PFSK-1 (cell line): ENCODE measurements at regions not wholly inside any gene's neighbourhood (a gene's known extent, or its start where the extent isn't known, plus 50 kb on each side); places are given as distances from the start of the nearest gene placed in this dataset.

Source experiments
- FOXP2 ChIP-seq: optimal IDR thresholded peaks from 2 replicates; pipeline ENCODE3; 2011; ENCODE audit warnings: borderline replicate concordance, control low read depth, inconsistent platforms; ENCODE audit not compliant: insufficient read depth; ENCODE audit errors: extremely low read length, extremely low read depth
- POLR2AphosphoS5 ChIP-seq: IDR thresholded peaks from 2 replicates; pipeline ENCODE4 v1.6.1; 2012; ENCODE audit warnings: low read depth, mild to moderate bottlenecking, control low read depth, low read length, moderate library complexity
- REST ChIP-seq, 2 experiments: IDR thresholded peaks; 2 replicates each; pipeline versions ENCODE4 v1.6.1 to v1.8.0; 2011 to 2012; ENCODE audit warnings: low read depth in 2 of 2, low read length in 2 of 2, control low read depth in 1 of 2, inconsistent platforms in 1 of 2, mild to moderate bottlenecking in 1 of 2, moderate library complexity in 1 of 2; ENCODE audit not compliant: insufficient read depth in 1 of 2
- SIN3A ChIP-seq: IDR thresholded peaks from 2 replicates; pipeline ENCODE4 v1.6.1; 2012; ENCODE audit warnings: mild to moderate bottlenecking, low read length, moderate library complexity, borderline replicate concordance; ENCODE audit not compliant: insufficient read depth
- TAF1 ChIP-seq: IDR thresholded peaks from 2 replicates; pipeline ENCODE4 v1.6.1; 2012; ENCODE audit warnings: low read length, control low read depth, borderline replicate concordance; ENCODE audit not compliant: insufficient read depth

GRCh38 chr13:79267560-79267959, 138.5 kb downstream of the RBM26 start:
- TF ChIP-seq POLR2AphosphoS5 (no peak), TAF1 (no peak), FOXP2 (no peak), REST (IDR thresholded peaks at IDR 0.05; ENCODE audit: insufficient read depth in 1 of 2, low read depth in 2 of 2, low read length in 2 of 2) (no peak)

- TF ChIP-seq POLR2AphosphoS5 (no peak), REST (IDR thresholded peaks at IDR 0.05; ENCODE audit: insufficient read depth in 1 of 2, low read depth in 2 of 2, low read length in 2 of 2) (no peak)
Observed at GRCh38 chr13:79258489-79258888, 147.6 kb downstream of the RBM26 start.

GRCh38 chr13:79246578-79246949, 159.5 kb downstream of the RBM26 start:
- TF ChIP-seq TAF1 (no peak), FOXP2 (no peak), SIN3A (no peak), REST (IDR thresholded peaks at IDR 0.05; ENCODE audit: insufficient read depth in 1 of 2, low read depth in 2 of 2, low read length in 2 of 2) (no peak), POLR2AphosphoS5 (no peak)

DNA sequence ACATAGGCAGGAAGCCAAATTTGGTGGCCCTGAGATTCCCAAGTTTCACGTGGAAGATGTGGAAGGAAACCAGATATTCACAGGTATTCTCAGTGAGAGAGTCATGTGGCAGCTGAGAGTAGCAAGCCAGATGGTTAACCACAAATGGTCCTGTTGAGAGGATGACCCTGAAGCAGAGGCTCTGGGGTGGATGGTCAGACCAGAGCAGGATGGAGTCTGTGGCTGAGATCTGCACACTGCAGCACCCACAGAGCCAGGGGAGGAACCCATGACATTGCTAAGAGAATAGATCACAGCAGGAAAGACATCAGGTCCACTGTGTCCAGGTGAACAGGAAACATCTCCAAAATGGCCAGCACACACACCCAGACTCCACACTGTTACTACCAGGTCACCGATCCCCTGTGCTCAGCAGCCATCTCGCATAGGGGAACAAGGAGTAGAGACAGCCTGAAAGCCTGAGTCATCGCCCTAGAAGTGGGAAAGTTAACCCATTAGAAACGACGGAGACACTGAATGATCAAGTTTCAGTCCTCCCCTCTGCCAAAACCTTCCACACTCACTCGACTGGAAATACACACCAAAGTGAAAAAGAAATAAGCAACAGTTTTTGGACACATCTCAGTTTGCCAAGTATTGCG, 160.0 kb downstream of the RBM26 start:
- TF ChIP-seq FOXP2: no peak
- no peak for TF ChIP-seq SIN3A
- no peak for TF ChIP-seq REST (IDR thresholded peaks at IDR 0.05; ENCODE audit: insufficient read depth in 1 of 2, low read depth in 2 of 2, low read length in 2 of 2)
- no peak for TF ChIP-seq TAF1
- no peak for TF ChIP-seq POLR2AphosphoS5

- TF ChIP-seq FOXP2: no peak
- TF ChIP-seq REST (IDR thresholded peaks at IDR 0.05; ENCODE audit: insufficient read depth in 1 of 2, low read depth in 2 of 2, low read length in 2 of 2): no peak
- TF ChIP-seq POLR2AphosphoS5: no peak
Observed at GRCh38 chr13:79241697-79242096, 164.4 kb downstream of the RBM26 start.
